Upper lobe of left lung (tissue), 4 donors: ENCODE measurements at regions not wholly inside any gene's neighbourhood (a gene's known extent, or its start where the extent isn't known, plus 50 kb on each side); places are given as distances from the start of the nearest gene placed in this dataset.

Experiments
- POLR2A ChIP-seq, 4 donors: fragments of 450-650 bp; IDR thresholded peaks; one replicate each; pipeline ENCODE4 v1.5.1; 2016 to 2017; ENCODE audit warnings: antibody characterized with exemption in 4 of 4, mild to moderate bottlenecking in 2 of 4
- TF ChIP-seq, protein P1 (sequence below), 6 experiments: fragments of 450-650 bp in 4 of 6; fragments of 200-600 bp in 2 of 6; sonication (generic) in 2 of 6; IDR thresholded peaks; one replicate each; pipeline ENCODE4 v1.5.1; 2016 to 2019; ENCODE audit warnings: antibody characterized with exemption in 6 of 6

DNA sequence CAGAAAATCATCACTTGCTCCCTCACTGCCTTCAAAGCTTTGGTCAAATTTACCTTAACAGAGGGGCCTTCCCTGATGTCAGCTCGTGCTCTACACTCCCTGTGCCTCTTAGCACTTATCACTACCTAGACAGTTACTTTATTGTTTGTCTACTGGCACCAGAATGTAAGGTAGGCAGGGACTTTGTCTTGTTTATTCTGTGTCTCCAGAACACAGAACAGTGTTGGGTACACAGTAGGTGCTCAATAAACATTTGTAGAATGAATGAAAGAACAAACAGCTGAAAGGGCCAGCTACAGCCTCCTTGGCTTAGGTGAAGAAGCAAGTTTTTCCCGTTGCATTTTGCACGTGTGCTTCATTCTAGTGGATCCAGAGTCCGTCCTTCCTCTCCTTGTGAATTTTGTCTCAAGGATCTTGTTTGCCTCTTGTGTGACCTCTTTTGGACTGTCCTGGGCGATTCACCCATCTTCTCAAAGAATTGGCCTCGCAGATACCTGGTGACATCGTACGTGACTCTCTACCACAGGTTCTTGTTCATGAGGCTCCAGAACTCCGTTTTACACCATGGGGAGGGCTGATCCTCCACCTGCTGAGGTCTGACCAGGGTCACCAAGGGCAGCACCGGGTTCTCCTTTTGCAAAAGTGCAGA, 84.2 kb upstream of the ARMC2 start:
- no peak for TF ChIP-seq POLR2A (IDR thresholded peaks at IDR 0.05)
- TF ChIP-seq, protein P1, sequence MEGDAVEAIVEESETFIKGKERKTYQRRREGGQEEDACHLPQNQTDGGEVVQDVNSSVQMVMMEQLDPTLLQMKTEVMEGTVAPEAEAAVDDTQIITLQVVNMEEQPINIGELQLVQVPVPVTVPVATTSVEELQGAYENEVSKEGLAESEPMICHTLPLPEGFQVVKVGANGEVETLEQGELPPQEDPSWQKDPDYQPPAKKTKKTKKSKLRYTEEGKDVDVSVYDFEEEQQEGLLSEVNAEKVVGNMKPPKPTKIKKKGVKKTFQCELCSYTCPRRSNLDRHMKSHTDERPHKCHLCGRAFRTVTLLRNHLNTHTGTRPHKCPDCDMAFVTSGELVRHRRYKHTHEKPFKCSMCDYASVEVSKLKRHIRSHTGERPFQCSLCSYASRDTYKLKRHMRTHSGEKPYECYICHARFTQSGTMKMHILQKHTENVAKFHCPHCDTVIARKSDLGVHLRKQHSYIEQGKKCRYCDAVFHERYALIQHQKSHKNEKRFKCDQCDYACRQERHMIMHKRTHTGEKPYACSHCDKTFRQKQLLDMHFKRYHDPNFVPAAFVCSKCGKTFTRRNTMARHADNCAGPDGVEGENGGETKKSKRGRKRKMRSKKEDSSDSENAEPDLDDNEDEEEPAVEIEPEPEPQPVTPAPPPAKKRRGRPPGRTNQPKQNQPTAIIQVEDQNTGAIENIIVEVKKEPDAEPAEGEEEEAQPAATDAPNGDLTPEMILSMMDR (IDR thresholded peaks at IDR 0.05) = no peak
